ENCODE measurements at regions not wholly inside any gene's neighbourhood (a gene's known extent, or its start where the extent isn't known, plus 50 kb on each side); places are given as distances from the start of the nearest gene placed in this dataset.

- Histone ChIP-seq H3K4me1 (ENCODE audit: control insufficient read depth, extremely low read depth, insufficient read depth, low read length) (no peaks in the 10 kb centered on the region), H3K9me1 (replicated peaks; ENCODE audit: control insufficient read depth, extremely low read depth, insufficient read depth, low read length) (no peaks in the 10 kb centered on the region), H3K9me3 (replicated peaks; ENCODE audit: control insufficient read depth, insufficient read depth, low read length) (no peaks in the 10 kb centered on the region), H3K27me3 (ENCODE audit: control insufficient read depth in 2 of 2, insufficient read depth in 2 of 2, low read length in 2 of 2) (no peaks in the 10 kb centered on the region), H3K27ac (ENCODE audit: insufficient read depth, low read depth, low read length) (no peak overlapping the region), H2AFZ (ENCODE audit: low read depth, low read length) (no peak overlapping the region), H3K79me2 (ENCODE audit: control insufficient read depth, insufficient read depth, low read length) (no peaks in the 10 kb centered on the region), H3K4me2 (ENCODE audit: insufficient read depth, low read length) (no peak overlapping the region), H4K20me1 (replicated peaks; ENCODE audit: control insufficient read depth, extremely low read depth, insufficient read depth, low read length) (no peaks in the 10 kb centered on the region), H3K36me3 (ENCODE audit: control insufficient read depth in 2 of 2, extremely low read depth in 1 of 2, insufficient read depth in 2 of 2, low read length in 2 of 2) (no peaks in the 10 kb centered on the region), H3K4me3 (replicated peaks in 1 of 3; ENCODE audit: insufficient read depth in 1 of 3, low read depth in 1 of 3, low read length in 3 of 3) (no peak overlapping the region), H3K9ac (replicated peaks; ENCODE audit: extremely low read depth, insufficient read depth, low read length) (no peak overlapping the region)
- DNase-seq (ENCODE audit: low read depth, low spot score), result no peak
- intact Hi-C loops (cut with micrococcal nuclease) (no loop called here), dilution Hi-C loops (cut with MboI; ENCODE audit: extremely low pct_ligation_motif_present, low sequenced_read_pairs) (no loop called here)
- no TSS peak for BruUV-seq (replicated peaks)
- TF ChIP-seq EZH2 (IDR thresholded peaks at IDR 0.05; ENCODE audit: borderline replicate concordance, low read depth, low read length, severe bottlenecking), result no peak
- no peak for TF ChIP-seq FOS (IDR thresholded peaks at IDR 0.05; ENCODE audit: borderline replicate concordance, insufficient read depth, low read length)
- no peak for TF ChIP-seq MYC (IDR thresholded peaks at IDR 0.05; ENCODE audit: low read depth, low read length)
- TF ChIP-seq GATA2 (IDR thresholded peaks at IDR 0.05; ENCODE audit: insufficient read depth, insufficient read length, low read depth, low read length), result no peak
- no peak for TF ChIP-seq POLR2A (IDR thresholded peaks at IDR 0.05; ENCODE audit: low read depth, low read length)
- no peak for TF ChIP-seq CTCF (IDR thresholded peaks at IDR 0.05; ENCODE audit: extremely low read depth in 1 of 2, insufficient read depth in 1 of 2, low read depth in 1 of 2, low read length in 2 of 2)
- TF ChIP-seq MAX (IDR thresholded peaks at IDR 0.05; ENCODE audit: insufficient read depth, insufficient read length), result no peak
- no peak for TF ChIP-seq POLR2AphosphoS5 (IDR thresholded peaks at IDR 0.05; ENCODE audit: insufficient read depth, low read depth, low read length)
- TF ChIP-seq JUN (IDR thresholded peaks at IDR 0.05; ENCODE audit: borderline replicate concordance, insufficient read depth, insufficient read length, low read depth), result no peak
- no peak for FAIRE-seq
- ChIA-PET CTCF (no interaction called here), POLR2A (no interaction called here)
Measured at GRCh38 chr18:47566809-47567208, 315.3 kb upstream of the SKOR2 start.
